ENCODE measurements at regions not wholly inside any gene's neighbourhood (a gene's known extent, or its start where the extent isn't known, plus 50 kb on each side); places are given as distances from the start of the nearest gene placed in this dataset.

DNA sequence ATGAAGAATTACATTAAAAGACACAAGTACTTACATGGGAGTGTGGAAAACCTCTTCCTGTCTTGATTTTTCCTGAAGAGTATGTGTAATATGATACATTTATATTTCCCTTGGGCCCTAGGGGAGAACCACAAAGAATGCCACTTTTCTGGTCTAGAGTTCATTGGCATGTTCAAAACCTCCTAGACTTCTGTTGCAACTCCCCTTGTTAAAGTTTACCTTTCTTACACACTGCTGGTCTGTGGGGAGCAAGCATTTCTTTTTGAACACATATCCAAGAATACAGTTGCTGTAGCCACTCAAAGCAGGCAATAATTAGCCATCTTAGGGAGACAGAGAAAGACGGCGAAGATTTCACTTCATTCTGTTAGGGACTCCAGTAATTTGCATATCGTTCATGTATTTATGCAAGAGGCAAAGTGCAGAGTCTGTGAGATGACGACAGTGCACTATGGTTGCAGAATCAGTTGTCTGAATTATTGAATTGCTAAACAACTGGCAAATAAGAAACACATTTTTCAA is 103.5 kb downstream of the NOL4 start:
- TF ChIP-seq, protein P1, sequence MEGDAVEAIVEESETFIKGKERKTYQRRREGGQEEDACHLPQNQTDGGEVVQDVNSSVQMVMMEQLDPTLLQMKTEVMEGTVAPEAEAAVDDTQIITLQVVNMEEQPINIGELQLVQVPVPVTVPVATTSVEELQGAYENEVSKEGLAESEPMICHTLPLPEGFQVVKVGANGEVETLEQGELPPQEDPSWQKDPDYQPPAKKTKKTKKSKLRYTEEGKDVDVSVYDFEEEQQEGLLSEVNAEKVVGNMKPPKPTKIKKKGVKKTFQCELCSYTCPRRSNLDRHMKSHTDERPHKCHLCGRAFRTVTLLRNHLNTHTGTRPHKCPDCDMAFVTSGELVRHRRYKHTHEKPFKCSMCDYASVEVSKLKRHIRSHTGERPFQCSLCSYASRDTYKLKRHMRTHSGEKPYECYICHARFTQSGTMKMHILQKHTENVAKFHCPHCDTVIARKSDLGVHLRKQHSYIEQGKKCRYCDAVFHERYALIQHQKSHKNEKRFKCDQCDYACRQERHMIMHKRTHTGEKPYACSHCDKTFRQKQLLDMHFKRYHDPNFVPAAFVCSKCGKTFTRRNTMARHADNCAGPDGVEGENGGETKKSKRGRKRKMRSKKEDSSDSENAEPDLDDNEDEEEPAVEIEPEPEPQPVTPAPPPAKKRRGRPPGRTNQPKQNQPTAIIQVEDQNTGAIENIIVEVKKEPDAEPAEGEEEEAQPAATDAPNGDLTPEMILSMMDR (IDR thresholded peaks at IDR 0.05; ENCODE audit: low read depth, low read length) = no peak
- TF ChIP-seq EZH2phosphoT487 (IDR thresholded peaks at IDR 0.05; ENCODE audit: low read depth) = no peak

Data from OCI-LY3 (cell line).